ENCODE measurements at regions not wholly inside any gene's neighbourhood (a gene's known extent, or its start where the extent isn't known, plus 50 kb on each side); places are given as distances from the start of the nearest gene placed in this dataset.

DNA sequence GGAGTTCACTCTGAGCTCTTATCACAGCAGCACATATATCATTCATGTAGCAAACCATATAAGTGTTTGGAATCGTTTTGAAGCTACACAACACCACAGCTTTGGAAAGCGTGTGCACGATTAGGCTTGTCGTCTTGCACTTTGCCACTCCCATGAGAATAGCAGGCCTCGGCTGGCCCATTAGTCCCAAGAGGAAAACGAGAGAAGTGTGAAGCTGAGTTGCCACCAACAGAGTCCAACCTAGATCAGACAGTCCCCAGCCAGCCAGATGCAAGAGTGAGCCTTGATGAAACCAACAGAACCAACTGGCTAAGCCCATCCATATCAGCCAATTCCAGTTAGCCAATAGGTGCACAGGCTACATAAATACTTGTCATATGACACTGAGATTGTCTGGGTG lies 238.4 kb downstream of the C1orf94 start:
- no peak overlapping the region for H3K4me2 ChIP-seq
- peaks cover 5% of the 10 kb centered on the region; the same call in 2 of the 3 replicates for H3K4me1 Mint-ChIP-seq
- H3K79me2 ChIP-seq (replicated peaks; ENCODE audit: insufficient read depth), result no peaks in the 10 kb centered on the region
- TF ChIP-seq JUNB (IDR thresholded peaks at IDR 0.05; ENCODE audit: unreplicated experiment), result no peak
- TF ChIP-seq EZH2phosphoT487 (IDR thresholded peaks at IDR 0.05; ENCODE audit: unreplicated experiment), result no peak
- TF ChIP-seq POLR2AphosphoS5 (IDR thresholded peaks at IDR 0.05; ENCODE audit: low read depth), result no peak
- TF ChIP-seq, protein P1, sequence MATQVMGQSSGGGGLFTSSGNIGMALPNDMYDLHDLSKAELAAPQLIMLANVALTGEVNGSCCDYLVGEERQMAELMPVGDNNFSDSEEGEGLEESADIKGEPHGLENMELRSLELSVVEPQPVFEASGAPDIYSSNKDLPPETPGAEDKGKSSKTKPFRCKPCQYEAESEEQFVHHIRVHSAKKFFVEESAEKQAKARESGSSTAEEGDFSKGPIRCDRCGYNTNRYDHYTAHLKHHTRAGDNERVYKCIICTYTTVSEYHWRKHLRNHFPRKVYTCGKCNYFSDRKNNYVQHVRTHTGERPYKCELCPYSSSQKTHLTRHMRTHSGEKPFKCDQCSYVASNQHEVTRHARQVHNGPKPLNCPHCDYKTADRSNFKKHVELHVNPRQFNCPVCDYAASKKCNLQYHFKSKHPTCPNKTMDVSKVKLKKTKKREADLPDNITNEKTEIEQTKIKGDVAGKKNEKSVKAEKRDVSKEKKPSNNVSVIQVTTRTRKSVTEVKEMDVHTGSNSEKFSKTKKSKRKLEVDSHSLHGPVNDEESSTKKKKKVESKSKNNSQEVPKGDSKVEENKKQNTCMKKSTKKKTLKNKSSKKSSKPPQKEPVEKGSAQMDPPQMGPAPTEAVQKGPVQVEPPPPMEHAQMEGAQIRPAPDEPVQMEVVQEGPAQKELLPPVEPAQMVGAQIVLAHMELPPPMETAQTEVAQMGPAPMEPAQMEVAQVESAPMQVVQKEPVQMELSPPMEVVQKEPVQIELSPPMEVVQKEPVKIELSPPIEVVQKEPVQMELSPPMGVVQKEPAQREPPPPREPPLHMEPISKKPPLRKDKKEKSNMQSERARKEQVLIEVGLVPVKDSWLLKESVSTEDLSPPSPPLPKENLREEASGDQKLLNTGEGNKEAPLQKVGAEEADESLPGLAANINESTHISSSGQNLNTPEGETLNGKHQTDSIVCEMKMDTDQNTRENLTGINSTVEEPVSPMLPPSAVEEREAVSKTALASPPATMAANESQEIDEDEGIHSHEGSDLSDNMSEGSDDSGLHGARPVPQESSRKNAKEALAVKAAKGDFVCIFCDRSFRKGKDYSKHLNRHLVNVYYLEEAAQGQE (IDR thresholded peaks at IDR 0.05; ENCODE audit: unreplicated experiment), result no peak
- no peak for TF ChIP-seq STAT1 (IDR thresholded peaks at IDR 0.05; ENCODE audit: unreplicated experiment)
- TF ChIP-seq CREB1 (CRISPR knock-in tag; IDR thresholded peaks at IDR 0.05; ENCODE audit: low read depth), result no peak
- TF ChIP-seq, protein P2, sequence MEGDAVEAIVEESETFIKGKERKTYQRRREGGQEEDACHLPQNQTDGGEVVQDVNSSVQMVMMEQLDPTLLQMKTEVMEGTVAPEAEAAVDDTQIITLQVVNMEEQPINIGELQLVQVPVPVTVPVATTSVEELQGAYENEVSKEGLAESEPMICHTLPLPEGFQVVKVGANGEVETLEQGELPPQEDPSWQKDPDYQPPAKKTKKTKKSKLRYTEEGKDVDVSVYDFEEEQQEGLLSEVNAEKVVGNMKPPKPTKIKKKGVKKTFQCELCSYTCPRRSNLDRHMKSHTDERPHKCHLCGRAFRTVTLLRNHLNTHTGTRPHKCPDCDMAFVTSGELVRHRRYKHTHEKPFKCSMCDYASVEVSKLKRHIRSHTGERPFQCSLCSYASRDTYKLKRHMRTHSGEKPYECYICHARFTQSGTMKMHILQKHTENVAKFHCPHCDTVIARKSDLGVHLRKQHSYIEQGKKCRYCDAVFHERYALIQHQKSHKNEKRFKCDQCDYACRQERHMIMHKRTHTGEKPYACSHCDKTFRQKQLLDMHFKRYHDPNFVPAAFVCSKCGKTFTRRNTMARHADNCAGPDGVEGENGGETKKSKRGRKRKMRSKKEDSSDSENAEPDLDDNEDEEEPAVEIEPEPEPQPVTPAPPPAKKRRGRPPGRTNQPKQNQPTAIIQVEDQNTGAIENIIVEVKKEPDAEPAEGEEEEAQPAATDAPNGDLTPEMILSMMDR (conservative IDR thresholded peaks at IDR 0.05; ENCODE audit: low read depth in 2 of 2), result no peak
- no peak for TF ChIP-seq ZNF331 (CRISPR knock-in tag; IDR thresholded peaks at IDR 0.05; ENCODE audit: low read depth)
- TF ChIP-seq ZNF114 (CRISPR knock-in tag; IDR thresholded peaks at IDR 0.05), result no peak
- TF ChIP-seq, protein P3, sequence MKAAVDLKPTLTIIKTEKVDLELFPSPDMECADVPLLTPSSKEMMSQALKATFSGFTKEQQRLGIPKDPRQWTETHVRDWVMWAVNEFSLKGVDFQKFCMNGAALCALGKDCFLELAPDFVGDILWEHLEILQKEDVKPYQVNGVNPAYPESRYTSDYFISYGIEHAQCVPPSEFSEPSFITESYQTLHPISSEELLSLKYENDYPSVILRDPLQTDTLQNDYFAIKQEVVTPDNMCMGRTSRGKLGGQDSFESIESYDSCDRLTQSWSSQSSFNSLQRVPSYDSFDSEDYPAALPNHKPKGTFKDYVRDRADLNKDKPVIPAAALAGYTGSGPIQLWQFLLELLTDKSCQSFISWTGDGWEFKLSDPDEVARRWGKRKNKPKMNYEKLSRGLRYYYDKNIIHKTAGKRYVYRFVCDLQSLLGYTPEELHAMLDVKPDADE (IDR thresholded peaks at IDR 0.05), result no peak
- no peak for TF ChIP-seq EZH2 (IDR thresholded peaks at IDR 0.05; ENCODE audit: low read depth, unreplicated experiment)
- TF ChIP-seq, protein P4, sequence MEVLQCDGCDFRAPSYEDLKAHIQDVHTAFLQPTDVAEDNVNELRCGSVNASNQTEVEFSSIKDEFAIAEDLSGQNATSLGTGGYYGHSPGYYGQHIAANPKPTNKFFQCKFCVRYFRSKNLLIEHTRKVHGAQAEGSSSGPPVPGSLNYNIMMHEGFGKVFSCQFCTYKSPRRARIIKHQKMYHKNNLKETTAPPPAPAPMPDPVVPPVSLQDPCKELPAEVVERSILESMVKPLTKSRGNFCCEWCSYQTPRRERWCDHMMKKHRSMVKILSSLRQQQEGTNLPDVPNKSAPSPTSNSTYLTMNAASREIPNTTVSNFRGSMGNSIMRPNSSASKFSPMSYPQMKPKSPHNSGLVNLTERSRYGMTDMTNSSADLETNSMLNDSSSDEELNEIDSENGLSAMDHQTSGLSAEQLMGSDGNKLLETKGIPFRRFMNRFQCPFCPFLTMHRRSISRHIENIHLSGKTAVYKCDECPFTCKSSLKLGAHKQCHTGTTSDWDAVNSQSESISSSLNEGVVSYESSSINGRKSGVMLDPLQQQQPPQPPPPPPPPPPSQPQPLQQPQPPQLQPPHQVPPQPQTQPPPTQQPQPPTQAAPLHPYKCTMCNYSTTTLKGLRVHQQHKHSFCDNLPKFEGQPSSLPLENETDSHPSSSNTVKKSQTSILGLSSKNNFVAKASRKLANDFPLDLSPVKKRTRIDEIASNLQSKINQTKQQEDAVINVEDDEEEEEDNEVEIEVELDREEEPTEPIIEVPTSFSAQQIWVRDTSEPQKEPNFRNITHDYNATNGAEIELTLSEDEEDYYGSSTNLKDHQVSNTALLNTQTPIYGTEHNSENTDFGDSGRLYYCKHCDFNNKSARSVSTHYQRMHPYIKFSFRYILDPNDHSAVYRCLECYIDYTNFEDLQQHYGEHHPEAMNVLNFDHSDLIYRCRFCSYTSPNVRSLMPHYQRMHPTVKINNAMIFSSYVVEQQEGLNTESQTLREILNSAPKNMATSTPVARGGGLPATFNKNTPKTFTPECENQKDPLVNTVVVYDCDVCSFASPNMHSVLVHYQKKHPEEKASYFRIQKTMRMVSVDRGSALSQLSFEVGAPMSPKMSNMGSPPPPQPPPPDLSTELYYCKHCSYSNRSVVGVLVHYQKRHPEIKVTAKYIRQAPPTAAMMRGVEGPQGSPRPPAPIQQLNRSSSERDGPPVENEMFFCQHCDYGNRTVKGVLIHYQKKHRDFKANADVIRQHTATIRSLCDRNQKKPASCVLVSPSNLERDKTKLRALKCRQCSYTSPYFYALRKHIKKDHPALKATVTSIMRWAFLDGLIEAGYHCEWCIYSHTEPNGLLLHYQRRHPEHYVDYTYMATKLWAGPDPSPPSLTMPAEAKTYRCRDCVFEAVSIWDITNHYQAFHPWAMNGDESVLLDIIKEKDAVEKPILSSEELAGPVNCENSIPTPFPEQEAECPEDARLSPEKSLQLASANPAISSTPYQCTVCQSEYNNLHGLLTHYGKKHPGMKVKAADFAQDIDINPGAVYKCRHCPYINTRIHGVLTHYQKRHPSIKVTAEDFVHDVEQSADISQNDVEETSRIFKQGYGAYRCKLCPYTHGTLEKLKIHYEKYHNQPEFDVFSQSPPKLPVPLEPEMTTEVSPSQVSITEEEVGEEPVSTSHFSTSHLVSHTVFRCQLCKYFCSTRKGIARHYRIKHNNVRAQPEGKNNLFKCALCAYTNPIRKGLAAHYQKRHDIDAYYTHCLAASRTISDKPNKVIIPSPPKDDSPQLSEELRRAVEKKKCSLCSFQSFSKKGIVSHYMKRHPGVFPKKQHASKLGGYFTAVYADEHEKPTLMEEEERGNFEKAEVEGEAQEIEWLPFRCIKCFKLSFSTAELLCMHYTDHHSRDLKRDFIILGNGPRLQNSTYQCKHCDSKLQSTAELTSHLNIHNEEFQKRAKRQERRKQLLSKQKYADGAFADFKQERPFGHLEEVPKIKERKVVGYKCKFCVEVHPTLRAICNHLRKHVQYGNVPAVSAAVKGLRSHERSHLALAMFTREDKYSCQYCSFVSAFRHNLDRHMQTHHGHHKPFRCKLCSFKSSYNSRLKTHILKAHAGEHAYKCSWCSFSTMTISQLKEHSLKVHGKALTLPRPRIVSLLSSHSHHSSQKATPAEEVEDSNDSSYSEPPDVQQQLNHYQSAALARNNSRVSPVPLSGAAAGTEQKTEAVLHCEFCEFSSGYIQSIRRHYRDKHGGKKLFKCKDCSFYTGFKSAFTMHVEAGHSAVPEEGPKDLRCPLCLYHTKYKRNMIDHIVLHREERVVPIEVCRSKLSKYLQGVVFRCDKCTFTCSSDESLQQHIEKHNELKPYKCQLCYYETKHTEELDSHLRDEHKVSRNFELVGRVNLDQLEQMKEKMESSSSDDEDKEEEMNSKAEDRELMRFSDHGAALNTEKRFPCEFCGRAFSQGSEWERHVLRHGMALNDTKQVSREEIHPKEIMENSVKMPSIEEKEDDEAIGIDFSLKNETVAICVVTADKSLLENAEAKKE (CRISPR knock-in tag; IDR thresholded peaks at IDR 0.05), result no peak
- H3K9me3 Mint-ChIP-seq, result no peaks in the 10 kb centered on the region; the same call in 2 of the 3 replicates
- H3K27me3 ChIP-seq (ENCODE audit: insufficient read depth), result no peaks in the 10 kb centered on the region
- 0 out of 2 replicates have a peak, but pooled peaks cover 5% of the 10 kb centered on the region for H3K9me2 ChIP-seq (ENCODE audit: insufficient read depth)
- ATAC-seq (no peak), DNase-seq (ENCODE audit: low spot score) (no peak)
- H4K20me1 ChIP-seq (replicated peaks; ENCODE audit: insufficient read depth), result no peaks in the 10 kb centered on the region
- H3K4me3 ChIP-seq, result no peak overlapping the region
- no peaks in the 10 kb centered on the region for H3K4me1 ChIP-seq (ENCODE audit: insufficient read depth)
- no peak overlapping the region for H3K27ac ChIP-seq (ENCODE audit: low read depth)
- H3K4me3 Mint-ChIP-seq, result no peak overlapping the region
- H3K27ac Mint-ChIP-seq, result no peak overlapping the region
- no peaks in the 10 kb centered on the region for H3F3A ChIP-seq (replicated peaks; ENCODE audit: low read depth)
- H3K36me3 ChIP-seq (ENCODE audit: insufficient read depth), result no peaks in the 10 kb centered on the region
- no peaks in the 10 kb centered on the region for H3K36me3 Mint-ChIP-seq (ENCODE audit: low read depth)
- H2AFZ ChIP-seq, result no peak overlapping the region
- peaks cover 4% of the 10 kb centered on the region for H3K27me3 Mint-ChIP-seq (ENCODE audit: insufficient read depth, low read depth, poor library complexity)

Data from GM23338 (cell line).